ENCODE measurements at regions not wholly inside any gene's neighbourhood (a gene's known extent, or its start where the extent isn't known, plus 50 kb on each side); places are given as distances from the start of the nearest gene placed in this dataset.

GRCh38 chr10:120018695-120019094 is 126.2 kb downstream of the SEC23IP start:
- Histone ChIP-seq H3K4me1 (no peaks in the 10 kb centered on the region), H3K27ac (no peak overlapping the region), H3K9me3 (no peaks in the 10 kb centered on the region), H3K36me3 (no peaks in the 10 kb centered on the region), H3K4me3 (no peak overlapping the region), H3K27me3 (replicated peaks in 1 of 7) (peaks cover 0 to 52% (median 0%) of the 10 kb centered on the region in 7 donors)
- DNase-seq: no peak
- intact Hi-C loops (cut with DNase I; ENCODE audit: low total_unique reads): no loop called here
- 90 to 96% (median 92%) methylated on average over 5 of the region's 5 CpGs for WGBS, 5 donors
- TF ChIP-seq POLR2A (IDR thresholded peaks at IDR 0.05) (no peak), CTCF (IDR thresholded peaks at IDR 0.05 in 8 of 11, conservative IDR thresholded peaks at IDR 0.05 in 3 of 11) (no peak), POLR2AphosphoS5 (IDR thresholded peaks at IDR 0.05) (no peak)

- WGBS, 5 donors: 48 to 67% (median 59%) methylated on average over 1 of the region's 1 CpG
- Histone ChIP-seq H3K4me3 (no peak overlapping the region), H3K36me3 (no peaks in the 10 kb centered on the region), H3K27me3 (replicated peaks in 1 of 7) (peaks cover 0 to 48% (median 0%) of the 10 kb centered on the region in 7 donors), H3K27ac (no peak overlapping the region), H3K4me1 (no peaks in the 10 kb centered on the region), H3K9me3 (no peaks in the 10 kb centered on the region)
- no peak for TF ChIP-seq CTCF (IDR thresholded peaks at IDR 0.05 in 8 of 11, conservative IDR thresholded peaks at IDR 0.05 in 3 of 11)
- TF ChIP-seq POLR2A (IDR thresholded peaks at IDR 0.05): no peak
- TF ChIP-seq POLR2AphosphoS5 (IDR thresholded peaks at IDR 0.05): no peak
- DNase-seq: no peak
- intact Hi-C loops (cut with DNase I; ENCODE audit: low total_unique reads): no loop called here
Measured at GRCh38 chr10:120019568-120019967, 127.0 kb downstream of the SEC23IP start.

- no peak overlapping the region for H3K4me3 ChIP-seq
- intact Hi-C loops (cut with DNase I; ENCODE audit: low total_unique reads): no loop called here
- no peak for TF ChIP-seq CTCF (IDR thresholded peaks at IDR 0.05 in 8 of 11, conservative IDR thresholded peaks at IDR 0.05 in 3 of 11)
- TF ChIP-seq POLR2A (IDR thresholded peaks at IDR 0.05): no peak
- no peak for TF ChIP-seq POLR2AphosphoS5 (IDR thresholded peaks at IDR 0.05)
- WGBS, 5 donors: 69 to 83% (median 72%) methylated on average over 7 of the region's 7 CpGs
- H3K27me3 ChIP-seq (replicated peaks in 1 of 7): peaks cover 0 to 29% (median 0%) of the 10 kb centered on the region in 7 donors
- H3K27ac ChIP-seq: no peak overlapping the region
- H3K4me1 ChIP-seq: no peaks in the 10 kb centered on the region
- DNase-seq: no peak
- no peaks in the 10 kb centered on the region for H3K36me3 ChIP-seq
- no peaks in the 10 kb centered on the region for H3K9me3 ChIP-seq
Measured at GRCh38 chr10:120022357-120022756, 129.8 kb downstream of the SEC23IP start.

DNA sequence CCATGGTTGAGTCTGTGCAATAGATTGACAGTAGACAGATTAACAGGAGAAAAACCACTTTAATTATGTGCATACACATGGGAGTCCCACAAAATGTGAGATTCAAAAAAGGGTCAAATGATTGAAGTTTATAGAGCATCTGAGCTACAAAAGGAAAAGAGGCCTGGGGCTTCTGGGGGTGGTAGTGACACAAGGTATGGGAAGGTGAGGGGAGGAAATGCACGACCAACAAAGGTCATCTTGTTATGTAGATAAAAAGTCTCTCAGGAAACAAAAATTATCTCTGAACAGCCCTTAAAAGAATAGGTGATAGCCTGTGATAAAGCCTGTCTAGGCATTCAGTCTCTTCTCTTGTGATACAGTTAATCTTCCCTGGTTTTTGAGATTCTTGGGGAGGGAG is 141.7 kb downstream of the SEC23IP start:
- WGBS, 5 donors: 45 to 78% (median 61%) methylated on average over 1 of the region's 1 CpG

More for the DNA sequence above, 141.7 kb downstream of the SEC23IP start:
- intact Hi-C loops (cut with DNase I; ENCODE audit: low total_unique reads): no loop called here
- Histone ChIP-seq H3K27ac (no peak overlapping the region), H3K27me3 (replicated peaks in 1 of 7) (peaks cover 0 to 2% (median 0%) of the 10 kb centered on the region in 7 donors), H3K9me3 (no peaks in the 10 kb centered on the region), H3K36me3 (no peaks in the 10 kb centered on the region), H3K4me3 (no peak overlapping the region), H3K4me1 (no peaks in the 10 kb centered on the region)
- no peak for DNase-seq
- no peak for TF ChIP-seq POLR2AphosphoS5 (IDR thresholded peaks at IDR 0.05)
- no peak for TF ChIP-seq CTCF (IDR thresholded peaks at IDR 0.05 in 8 of 11, conservative IDR thresholded peaks at IDR 0.05 in 3 of 11)
- no peak for TF ChIP-seq POLR2A (IDR thresholded peaks at IDR 0.05)
